Smooth muscle cell (in vitro differentiated cells): ENCODE measurements at regions not wholly inside any gene's neighbourhood (a gene's known extent, or its start where the extent isn't known, plus 50 kb on each side); places are given as distances from the start of the nearest gene placed in this dataset.
"Not testable (repeated sequence)": the region's sequence is repeated elsewhere in the genome, so short reads cannot be mapped to it uniquely, and the experiment has no call there.

Experiments
- DNase-seq: peaks from one replicate; lab custom pipeline; 2025; ENCODE audit not compliant: unreplicated experiment; lab: John Stamatoyannopoulos, UW
- H2AFZ ChIP-seq: fragments of 200-600 bp; sonication (generic); 2 replicates; pipeline ENCODE4 v1.6.0; 2016; ENCODE audit warnings: antibody characterized with exemption, low read depth, mild to moderate bottlenecking
- H3F3A ChIP-seq: fragments of 200-600 bp; sonication (generic); 2 replicates; pipeline ENCODE4 v1.6.0; 2017; ENCODE audit warnings: antibody characterized with exemption, low read depth
- H3K27ac ChIP-seq: fragments of 200-600 bp; sonication (generic); 2 replicates; pipeline ENCODE4 v1.5.1; 2016; ENCODE audit warnings: low read depth, mild to moderate bottlenecking
- H3K27me3 ChIP-seq: fragments of 200-600 bp; sonication (generic); 2 replicates; pipeline ENCODE4 v1.6.1; 2016; ENCODE audit warnings: low read depth, mild to moderate bottlenecking
- H3K36me3 ChIP-seq: fragments of 200-600 bp; sonication (generic); 2 replicates; pipeline ENCODE4 v1.5.1; 2016; ENCODE audit warnings: low read depth
- H3K4me1 ChIP-seq: fragments of 200-600 bp; sonication (generic); 2 replicates; pipeline ENCODE4 v1.5.1; 2016; ENCODE audit warnings: low read depth
- H3K4me2 ChIP-seq: fragments of 200-600 bp; sonication (generic); 2 replicates; pipeline ENCODE4 v1.6.0; 2016; ENCODE audit warnings: mild to moderate bottlenecking
- H3K4me3 ChIP-seq: fragments of 200-600 bp; sonication (generic); 2 replicates; pipeline ENCODE4 v1.5.1; 2016; ENCODE audit warnings: mild to moderate bottlenecking
- H3K79me2 ChIP-seq: fragments of 200-600 bp; sonication (generic); 2 replicates; pipeline ENCODE4 v1.6.0; 2016; ENCODE audit warnings: low read depth, mild to moderate bottlenecking
- H3K9ac ChIP-seq: fragments of 200-600 bp; sonication (generic); 2 replicates; pipeline ENCODE4 v1.6.0; 2016; ENCODE audit warnings: low read depth
- H3K9me3 ChIP-seq: fragments of 200-600 bp; sonication (generic); replicated peaks from 2 replicates; pipeline ENCODE4 v1.5.1; 2016; ENCODE audit warnings: low read depth
- H4K20me1 ChIP-seq: fragments of 200-600 bp; sonication (generic); 2 replicates; pipeline ENCODE4 v1.6.0; 2016; ENCODE audit warnings: low read depth
- WGBS: methylation state at CpG from one replicate; pipeline ENCODE4 v1.1.7; 2016; ENCODE audit warnings: low lambda C conversion rate; 5-methylcytosine and 5-hydroxymethylcytosine counted together

GRCh38 chr1:83287391-83287790, 711.5 kb downstream of the TTLL7 start:
- not testable (repeated sequence) for H2AFZ ChIP-seq, H3K79me2 ChIP-seq, H3K27me3 ChIP-seq, H3F3A ChIP-seq, H3K36me3 ChIP-seq, DNase-seq, H3K4me2 ChIP-seq, H3K9me3 ChIP-seq, H4K20me1 ChIP-seq, H3K4me1 ChIP-seq, H3K27ac ChIP-seq, H3K9ac ChIP-seq, H3K4me3 ChIP-seq
- WGBS, result 88% methylated on average over 1 of the region's 1 CpG

DNA sequence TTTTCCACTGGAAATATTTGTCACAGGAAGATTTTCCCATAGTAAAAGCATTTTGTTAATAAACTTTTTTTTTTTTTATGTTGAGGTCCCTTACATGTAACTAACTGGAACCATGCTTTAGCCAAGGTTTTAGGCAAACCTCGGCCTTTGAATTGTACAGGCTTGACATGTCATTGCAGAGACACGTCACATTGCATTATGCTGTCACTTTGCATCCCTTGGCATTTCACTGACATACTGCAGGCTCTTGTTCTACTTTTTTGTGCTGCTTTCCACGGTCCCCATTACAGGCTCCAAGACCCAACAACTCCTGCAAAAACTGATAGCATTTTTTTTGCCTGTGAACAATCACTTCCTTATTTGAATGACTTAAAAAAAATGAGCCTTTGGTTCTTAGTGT, 724.3 kb downstream of the TTLL7 start:
- not testable (repeated sequence) for H3K9me3 ChIP-seq, H2AFZ ChIP-seq, H3K4me2 ChIP-seq, H3K36me3 ChIP-seq, H3K27ac ChIP-seq, H3K4me1 ChIP-seq, H3K4me3 ChIP-seq, H3F3A ChIP-seq, H3K9ac ChIP-seq, H4K20me1 ChIP-seq, DNase-seq, H3K27me3 ChIP-seq, H3K79me2 ChIP-seq
- 26% methylated on average over 3 of the region's 3 CpGs for WGBS

DNA sequence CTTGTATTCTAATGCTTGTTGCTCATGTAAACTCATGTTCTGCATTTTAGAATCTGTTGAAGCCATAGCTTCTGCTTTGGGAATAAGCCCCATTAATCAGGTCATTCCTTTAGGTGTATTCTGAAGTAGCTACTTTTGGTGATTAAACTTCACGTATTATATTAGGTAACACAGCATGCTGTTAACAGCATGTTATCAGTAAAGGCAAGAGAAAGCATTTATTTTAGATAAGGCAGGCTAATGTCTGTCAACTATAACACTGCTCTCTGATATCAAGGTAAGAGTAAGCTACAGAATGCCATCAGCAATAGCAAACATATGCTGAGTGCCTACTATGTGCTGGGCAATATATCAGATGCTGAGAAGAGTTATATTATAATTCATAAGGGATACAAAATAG, 726.4 kb downstream of the TTLL7 start:
- not testable (repeated sequence) for H3K4me1 ChIP-seq, H3K27ac ChIP-seq, H3K9ac ChIP-seq, H3F3A ChIP-seq, H2AFZ ChIP-seq, H3K9me3 ChIP-seq, H3K4me3 ChIP-seq, H3K27me3 ChIP-seq, H3K4me2 ChIP-seq, DNase-seq, H4K20me1 ChIP-seq, H3K79me2 ChIP-seq, H3K36me3 ChIP-seq
- 28% methylated on average over 1 of the region's 1 CpG for WGBS

- not testable (repeated sequence) for DNase-seq, H3K4me1 ChIP-seq, H3K9ac ChIP-seq, H3K27me3 ChIP-seq, H3F3A ChIP-seq, H4K20me1 ChIP-seq, H3K36me3 ChIP-seq, H2AFZ ChIP-seq, H3K27ac ChIP-seq, H3K4me2 ChIP-seq, H3K9me3 ChIP-seq, H3K4me3 ChIP-seq, H3K79me2 ChIP-seq
- 36% methylated on average over 3 of the region's 3 CpGs for WGBS
Measured at GRCh38 chr1:83271834-83272233, 727.1 kb downstream of the TTLL7 start.

- WGBS, result 80% methylated on average over 1 of the region's 1 CpG
- not testable (repeated sequence) for H3K4me3 ChIP-seq, H2AFZ ChIP-seq
Measured at GRCh38 chr1:83270801-83271200, 728.1 kb downstream of the TTLL7 start.

GRCh38 chr1:83263808-83264207, 735.1 kb downstream of the TTLL7 start:
- H2AFZ ChIP-seq, H3K9me3 ChIP-seq, H3K9ac ChIP-seq, DNase-seq, H3K4me1 ChIP-seq, H3K27ac ChIP-seq, H3K4me3 ChIP-seq, H3K79me2 ChIP-seq, H4K20me1 ChIP-seq, H3K4me2 ChIP-seq, H3K27me3 ChIP-seq, H3F3A ChIP-seq, H3K36me3 ChIP-seq: not testable (repeated sequence)
- WGBS, result 81% methylated on average over 14 of the region's 14 CpGs

More at GRCh38 chr1:83270801-83271200, 728.1 kb downstream of the TTLL7 start:
- not testable (repeated sequence) for H3K27ac ChIP-seq, H3K4me1 ChIP-seq, H3K9ac ChIP-seq, H3K9me3 ChIP-seq, H3K4me2 ChIP-seq, H4K20me1 ChIP-seq, DNase-seq, H3K36me3 ChIP-seq, H3F3A ChIP-seq, H3K27me3 ChIP-seq, H3K79me2 ChIP-seq

DNA sequence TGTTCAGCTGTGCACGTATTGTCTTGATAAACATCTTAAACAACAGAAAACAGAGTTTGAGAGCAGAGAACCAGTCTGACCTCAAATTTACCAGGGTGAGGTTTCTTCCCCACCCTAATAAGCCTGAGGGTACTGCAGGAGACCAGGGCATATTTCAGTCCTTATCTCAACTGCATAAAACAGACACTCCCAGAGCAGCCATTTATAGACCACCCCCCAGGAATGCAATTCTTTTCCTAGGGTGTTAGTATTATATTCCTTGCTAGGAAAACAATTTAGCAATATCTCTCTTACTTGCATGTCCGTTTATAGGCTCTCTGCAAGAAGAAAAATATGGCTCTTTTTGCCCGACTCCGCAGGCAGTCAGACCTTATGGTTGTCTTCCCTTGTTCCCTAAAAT, 747.2 kb downstream of the TTLL7 start:
- not testable (repeated sequence) for H2AFZ ChIP-seq, H3K9me3 ChIP-seq, H3K36me3 ChIP-seq, H4K20me1 ChIP-seq, H3K79me2 ChIP-seq, DNase-seq, H3K4me3 ChIP-seq, H3K4me1 ChIP-seq, H3F3A ChIP-seq, H3K4me2 ChIP-seq, H3K9ac ChIP-seq, H3K27ac ChIP-seq, H3K27me3 ChIP-seq
- 91% methylated on average over 4 of the region's 4 CpGs for WGBS

GRCh38 chr1:83246780-83247179, 752.2 kb downstream of the TTLL7 start:
- not testable (repeated sequence) for DNase-seq, H3K9me3 ChIP-seq, H3K36me3 ChIP-seq, H3K4me3 ChIP-seq, H2AFZ ChIP-seq, H4K20me1 ChIP-seq, H3K4me2 ChIP-seq, H3K79me2 ChIP-seq, H3K4me1 ChIP-seq, H3K9ac ChIP-seq, H3K27me3 ChIP-seq, H3K27ac ChIP-seq, H3F3A ChIP-seq
- WGBS, result 96% methylated on average over 3 of the region's 3 CpGs

DNA sequence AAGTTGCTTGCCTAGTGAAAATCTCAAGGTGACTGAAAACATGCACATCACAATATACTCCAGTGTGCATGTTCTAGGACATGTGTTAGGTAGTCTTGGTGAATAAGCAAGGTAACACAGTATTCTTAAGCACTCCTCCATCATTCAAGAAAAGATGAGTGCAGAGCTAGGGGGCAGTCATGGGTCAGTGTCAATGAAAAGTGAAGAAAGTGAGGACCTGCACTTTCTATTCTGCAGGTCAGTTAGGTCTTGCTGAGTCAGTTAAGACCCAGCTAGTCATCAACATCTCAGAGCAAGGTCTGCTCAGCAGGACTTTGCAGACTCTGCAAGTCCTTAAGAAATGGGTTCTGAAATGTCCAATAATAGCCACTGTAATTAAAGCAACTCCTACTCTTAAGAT, 754.1 kb downstream of the TTLL7 start:
- H3F3A ChIP-seq, H3K36me3 ChIP-seq, H3K27me3 ChIP-seq, H2AFZ ChIP-seq, H3K4me1 ChIP-seq, H3K9ac ChIP-seq, H3K4me2 ChIP-seq, H3K79me2 ChIP-seq, H3K27ac ChIP-seq, DNase-seq, H3K9me3 ChIP-seq, H4K20me1 ChIP-seq, H3K4me3 ChIP-seq: not testable (repeated sequence)
